Mesendoderm (in vitro differentiated cells): ENCODE measurements at regions not wholly inside any gene's neighbourhood (a gene's known extent, or its start where the extent isn't known, plus 50 kb on each side); places are given as distances from the start of the nearest gene placed in this dataset.

ENCODE experiments used
- DNase-seq: peaks from one replicate; pipeline ENCODE4 v3.0.0; 2013
- H2AK5ac ChIP-seq: 2 replicates; pipeline ENCODE4 v1.6.1; 2013; ENCODE audit warnings: low read length, inconsistent platforms
- H2BK120ac ChIP-seq: 2 replicates; pipeline ENCODE4 v1.6.1; 2013; ENCODE audit warnings: low read depth, mild to moderate bottlenecking, low read length, moderate library complexity, mixed read lengths
- H2BK15ac ChIP-seq: replicated peaks from 2 replicates; pipeline ENCODE4 v1.6.1; 2013; ENCODE audit warnings: low read depth, mild to moderate bottlenecking, moderate library complexity
- H2BK5ac ChIP-seq: 2 replicates; pipeline ENCODE4 v1.6.1; 2013; ENCODE audit warnings: low read length, inconsistent platforms
- H3K18ac ChIP-seq: 2 replicates; pipeline ENCODE4 v1.6.1; 2013; ENCODE audit warnings: mild to moderate bottlenecking, low read length, mixed read lengths
- H3K23ac ChIP-seq: one replicate; pipeline ENCODE4 v1.6.1; 2013; ENCODE audit warnings: low read length
- H3K27ac ChIP-seq: 2 replicates; pipeline ENCODE4 v1.5.1; 2013; ENCODE audit warnings: low read depth, mild to moderate bottlenecking, inconsistent platforms, low read length, moderate library complexity
- H3K27me3 ChIP-seq: 2 replicates; pipeline ENCODE4 v1.6.1; 2013; ENCODE audit warnings: low read length, control low read depth, mild to moderate bottlenecking, inconsistent platforms; ENCODE audit not compliant: insufficient read depth, poor library complexity
- H3K36me3 ChIP-seq: 2 replicates; pipeline ENCODE4 v1.6.1; 2013; ENCODE audit warnings: low read length, inconsistent platforms; ENCODE audit not compliant: control insufficient read depth, insufficient read depth
- H3K4ac ChIP-seq: one replicate; pipeline ENCODE4 v1.6.1; 2013; ENCODE audit warnings: low read depth, mild to moderate bottlenecking, low read length, moderate library complexity
- H3K4me1 ChIP-seq: 2 replicates; pipeline ENCODE4 v1.6.1; 2013; ENCODE audit warnings: low read depth, low read length, inconsistent platforms; ENCODE audit not compliant: control insufficient read depth
- H3K4me2 ChIP-seq: 2 replicates; pipeline ENCODE4 v1.6.1; 2013; ENCODE audit warnings: low read length
- H3K4me3 ChIP-seq: 2 replicates; pipeline ENCODE4 v1.5.1; 2013; ENCODE audit warnings: mild to moderate bottlenecking, low read length
- H3K56ac ChIP-seq: one replicate; pipeline ENCODE4 v1.6.1; 2013; ENCODE audit warnings: low read length
- H3K79me1 ChIP-seq: 2 replicates; pipeline ENCODE4 v1.6.1; 2013; ENCODE audit warnings: low read length, inconsistent platforms
- H3K79me2 ChIP-seq: 2 replicates; pipeline ENCODE4 v1.6.1; 2013; ENCODE audit warnings: mild to moderate bottlenecking, low read length; ENCODE audit not compliant: control insufficient read depth, insufficient read depth
- H3K9ac ChIP-seq: 2 replicates; pipeline ENCODE4 v1.6.1; 2013; ENCODE audit warnings: low read length, inconsistent platforms
- H4K5ac ChIP-seq: one replicate; pipeline ENCODE4 v1.6.1; 2013; ENCODE audit warnings: low read length
- H4K8ac ChIP-seq: one replicate; pipeline ENCODE4 v1.6.1; 2013; ENCODE audit warnings: low read depth, mild to moderate bottlenecking, control low read depth, low read length, moderate library complexity
- WGBS: extraction: QIAGEN DNeasy Blood & Tissue Kit; methylation state at CpG from one replicate; pipeline ENCODE4 v1.1.7; 2013; ENCODE audit warnings: low lambda C conversion rate, missing lambda C conversion rate; ENCODE audit not compliant: insufficient coverage; ENCODE audit errors: extremely low coverage; 5-methylcytosine and 5-hydroxymethylcytosine counted together

DNA sequence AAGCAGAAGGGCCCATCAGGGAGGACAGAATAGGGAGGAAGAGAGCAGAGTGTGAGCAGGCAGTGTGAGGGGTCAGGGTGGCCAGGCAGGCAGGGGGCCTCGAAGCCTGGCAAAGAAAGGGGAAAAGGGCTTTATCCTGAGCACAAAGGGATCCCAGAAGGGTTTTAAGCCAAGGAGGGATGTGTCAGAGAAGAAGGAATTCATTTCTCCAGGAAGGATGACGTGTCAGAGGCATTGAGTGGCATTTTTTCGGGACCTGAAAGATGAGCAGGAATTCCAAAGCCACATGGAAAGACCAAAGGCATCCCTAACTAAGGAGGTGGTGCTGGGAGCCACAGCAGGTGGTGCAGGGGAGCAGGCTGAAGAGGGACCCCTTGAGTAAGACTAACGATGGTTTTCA, 132.1 kb downstream of the DICER1 start:
- H3K4me1 ChIP-seq: no peaks in the 10 kb centered on the region
- no peak for DNase-seq
- H3K36me3 ChIP-seq: no peaks in the 10 kb centered on the region
- no peak overlapping the region for H3K4me2 ChIP-seq
- H3K56ac ChIP-seq: no peak overlapping the region
- H3K79me2 ChIP-seq: no peaks in the 10 kb centered on the region
- no peaks in the 10 kb centered on the region for H3K27me3 ChIP-seq
- no peak overlapping the region for H3K9ac ChIP-seq
- H4K8ac ChIP-seq: no peak overlapping the region
- no peak overlapping the region for H3K18ac ChIP-seq
- H3K27ac ChIP-seq: no peak overlapping the region
- H2BK5ac ChIP-seq: no peak overlapping the region
- no peak overlapping the region for H3K4ac ChIP-seq
- no peaks in the 10 kb centered on the region for H3K79me1 ChIP-seq
- no peak overlapping the region for H4K5ac ChIP-seq
- no peak overlapping the region for H3K4me3 ChIP-seq
- no peak overlapping the region for H2AK5ac ChIP-seq
- no CpG with 5 or more reads among the region's 4 CpGs for WGBS
- no peak overlapping the region for H2BK120ac ChIP-seq
- no peak overlapping the region for H3K23ac ChIP-seq
- H2BK15ac ChIP-seq: no peak overlapping the region

DNA sequence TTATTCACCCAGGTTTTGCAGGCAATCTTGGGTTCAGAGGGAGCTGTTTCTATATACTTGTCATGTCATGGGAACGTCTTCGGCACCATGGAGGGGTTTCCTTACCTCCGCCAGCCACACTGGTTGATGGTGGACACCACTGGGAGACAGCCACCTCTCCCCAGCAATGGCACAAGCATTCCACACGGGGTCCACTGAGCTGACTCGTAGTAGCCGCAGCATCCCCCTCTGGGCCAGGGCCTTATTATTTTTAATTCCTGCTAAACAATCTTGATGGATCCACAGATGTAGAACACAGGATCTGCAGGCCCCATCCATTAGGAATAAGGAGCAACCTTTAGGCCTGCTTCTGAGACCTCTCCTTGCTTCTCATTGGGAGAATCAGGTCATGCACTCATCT, 132.9 kb downstream of the DICER1 start:
- no peaks in the 10 kb centered on the region for H3K36me3 ChIP-seq
- no peak overlapping the region for H3K4me2 ChIP-seq
- H4K8ac ChIP-seq: no peak overlapping the region
- no peak overlapping the region for H2BK5ac ChIP-seq
- H2BK15ac ChIP-seq: no peak overlapping the region
- WGBS: no CpG with 5 or more reads among the region's 6 CpGs
- H3K79me1 ChIP-seq: no peaks in the 10 kb centered on the region
- H3K27me3 ChIP-seq: no peaks in the 10 kb centered on the region
- H3K56ac ChIP-seq: no peak overlapping the region
- no peak overlapping the region for H4K5ac ChIP-seq
- H2BK120ac ChIP-seq: no peak overlapping the region
- no peak overlapping the region for H3K9ac ChIP-seq
- H3K4me1 ChIP-seq: no peaks in the 10 kb centered on the region
- no peak overlapping the region for H3K4me3 ChIP-seq
- no peak overlapping the region for H3K23ac ChIP-seq
- H3K27ac ChIP-seq: no peak overlapping the region
- H2AK5ac ChIP-seq: no peak overlapping the region
- no peaks in the 10 kb centered on the region for H3K79me2 ChIP-seq
- H3K4ac ChIP-seq: no peak overlapping the region
- no peak overlapping the region for H3K18ac ChIP-seq
- no peak for DNase-seq

DNA sequence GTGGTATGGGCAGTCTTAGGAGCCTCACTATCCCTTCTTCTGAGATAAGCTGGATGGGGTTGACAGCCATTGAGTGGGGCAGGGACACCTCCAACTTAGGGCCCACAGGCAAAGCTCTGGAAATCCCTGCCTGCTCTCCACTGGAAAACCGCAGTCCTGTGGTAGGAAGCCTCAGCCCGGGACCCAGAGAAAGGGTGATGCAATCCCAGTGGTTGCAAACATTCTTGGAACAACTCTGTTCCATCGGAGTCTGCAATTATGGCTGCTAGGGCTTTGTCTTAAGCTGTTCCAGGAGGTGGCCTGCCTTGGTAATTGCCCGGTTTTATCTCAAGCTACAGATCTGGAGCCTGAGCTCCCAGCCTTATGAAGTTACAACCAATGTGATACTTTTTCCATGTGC, 133.4 kb downstream of the DICER1 start:
- no peak overlapping the region for H3K27ac ChIP-seq
- H3K4ac ChIP-seq: no peak overlapping the region
- H3K23ac ChIP-seq: no peak overlapping the region
- H2BK5ac ChIP-seq: no peak overlapping the region
- H3K4me2 ChIP-seq: no peak overlapping the region
- no peak for DNase-seq
- no peak overlapping the region for H2BK120ac ChIP-seq
- no peak overlapping the region for H2BK15ac ChIP-seq
- no peaks in the 10 kb centered on the region for H3K79me2 ChIP-seq
- no peak overlapping the region for H4K5ac ChIP-seq
- H3K36me3 ChIP-seq: no peaks in the 10 kb centered on the region
- H3K79me1 ChIP-seq: no peaks in the 10 kb centered on the region
- H3K4me1 ChIP-seq: no peaks in the 10 kb centered on the region
- no peak overlapping the region for H3K4me3 ChIP-seq
- no peaks in the 10 kb centered on the region for H3K27me3 ChIP-seq
- WGBS: no CpG with 5 or more reads among the region's 4 CpGs
- no peak overlapping the region for H3K9ac ChIP-seq
- no peak overlapping the region for H3K18ac ChIP-seq
- H3K56ac ChIP-seq: no peak overlapping the region
- H4K8ac ChIP-seq: no peak overlapping the region
- H2AK5ac ChIP-seq: no peak overlapping the region

DNA sequence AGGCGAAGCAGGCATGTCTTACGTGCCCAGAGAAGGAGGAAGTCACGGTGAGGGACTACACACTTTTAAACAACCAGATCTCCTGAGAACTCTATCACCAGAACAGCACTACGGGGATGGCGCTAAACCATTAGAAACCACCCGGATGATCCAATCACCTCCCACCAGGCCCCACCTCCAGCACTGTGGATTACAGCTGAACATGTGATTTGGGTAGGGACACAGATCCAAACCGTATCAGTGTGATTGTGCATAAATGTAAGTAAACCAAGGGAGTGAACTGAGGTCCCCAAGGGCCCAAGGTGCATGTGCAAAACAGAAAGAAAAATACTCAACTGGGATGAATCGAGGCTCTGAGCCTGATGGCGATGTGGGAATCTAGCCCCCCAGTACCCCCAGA, 134.2 kb downstream of the DICER1 start:
- no peaks in the 10 kb centered on the region for H3K79me1 ChIP-seq
- WGBS: no CpG with 5 or more reads among the region's 9 CpGs
- DNase-seq: no peak
- H3K18ac ChIP-seq: no peak overlapping the region
- no peak overlapping the region for H3K4me2 ChIP-seq
- no peak overlapping the region for H2AK5ac ChIP-seq
- H3K27ac ChIP-seq: no peak overlapping the region
- no peaks in the 10 kb centered on the region for H3K36me3 ChIP-seq
- no peak overlapping the region for H4K8ac ChIP-seq
- no peaks in the 10 kb centered on the region for H3K79me2 ChIP-seq
- H2BK5ac ChIP-seq: no peak overlapping the region
- H2BK15ac ChIP-seq: no peak overlapping the region
- no peaks in the 10 kb centered on the region for H3K27me3 ChIP-seq
- H3K4me3 ChIP-seq: no peak overlapping the region
- no peak overlapping the region for H3K56ac ChIP-seq
- no peak overlapping the region for H3K4ac ChIP-seq
- H3K4me1 ChIP-seq: no peaks in the 10 kb centered on the region
- H4K5ac ChIP-seq: no peak overlapping the region
- H2BK120ac ChIP-seq: no peak overlapping the region
- no peak overlapping the region for H3K9ac ChIP-seq
- no peak overlapping the region for H3K23ac ChIP-seq

DNA sequence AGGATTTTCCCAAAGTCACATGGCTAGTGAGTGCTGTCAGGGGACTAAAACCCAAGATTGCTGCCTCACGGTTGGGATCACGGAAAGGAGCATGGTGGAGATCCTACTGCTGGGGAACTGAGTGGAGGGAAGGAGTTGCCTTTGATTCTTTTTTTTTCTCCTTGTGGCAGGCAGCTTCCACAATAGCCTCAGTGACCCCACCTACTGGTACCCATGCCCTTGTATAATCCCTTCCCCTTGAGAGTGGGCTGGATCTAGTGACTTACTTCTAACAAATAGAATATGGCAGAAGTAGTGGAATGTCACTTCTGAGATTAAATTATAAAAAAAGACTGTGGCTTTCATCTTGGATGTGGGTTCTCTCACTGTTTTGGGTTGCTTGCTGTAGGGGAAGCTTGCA, 135.7 kb downstream of the DICER1 start:
- Histone ChIP-seq H3K56ac (peak overlapping the region; percentile 31), H2BK5ac (no peak overlapping the region), H4K8ac (no peak overlapping the region), H2AK5ac (no peak overlapping the region), H3K18ac (no peak overlapping the region), H3K27ac (no peak overlapping the region), H3K4me2 (no peak overlapping the region), H3K79me1 (no peaks in the 10 kb centered on the region), H3K9ac (no peak overlapping the region), H3K4ac (no peak overlapping the region), H3K27me3 (no peaks in the 10 kb centered on the region), H2BK120ac (no peak overlapping the region), H4K5ac (no peak overlapping the region), H2BK15ac (no peak overlapping the region), H3K4me3 (no peak overlapping the region), H3K4me1 (no peaks in the 10 kb centered on the region), H3K79me2 (no peaks in the 10 kb centered on the region), H3K36me3 (no peaks in the 10 kb centered on the region), H3K23ac (no peak overlapping the region)
- WGBS: no CpG with 5 or more reads among the region's 2 CpGs
- peak; percentile 60 for DNase-seq

DNA sequence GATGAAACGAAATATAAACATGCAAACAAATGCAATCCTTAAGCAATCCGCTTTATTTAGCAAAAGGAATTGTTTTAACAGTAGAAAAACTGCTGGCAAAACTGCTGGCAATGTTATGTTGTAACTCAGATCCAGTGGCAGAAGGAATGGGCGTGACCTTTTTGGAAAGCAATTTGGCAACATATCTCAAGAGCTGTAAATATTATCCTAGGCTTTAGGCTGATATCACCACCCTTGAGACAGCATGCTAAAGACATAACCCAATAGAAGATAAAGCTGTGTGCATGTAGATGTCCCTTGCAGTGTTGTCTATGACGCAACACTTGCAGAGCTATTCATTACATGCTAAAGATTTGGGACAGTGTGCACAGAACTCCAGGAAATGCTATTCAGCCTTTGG, 138.5 kb downstream of the DICER1 start:
- Histone ChIP-seq H3K18ac (no peak overlapping the region), H3K4me3 (no peak overlapping the region), H3K9ac (no peak overlapping the region), H3K36me3 (no peaks in the 10 kb centered on the region), H3K56ac (no peak overlapping the region), H3K4me2 (no peak overlapping the region), H3K79me1 (no peaks in the 10 kb centered on the region), H3K27ac (no peak overlapping the region), H3K27me3 (no peaks in the 10 kb centered on the region), H4K8ac (no peak overlapping the region), H2BK120ac (no peak overlapping the region), H4K5ac (no peak overlapping the region), H2BK5ac (no peak overlapping the region), H3K23ac (no peak overlapping the region), H3K79me2 (no peaks in the 10 kb centered on the region), H2AK5ac (no peak overlapping the region), H3K4me1 (no peaks in the 10 kb centered on the region), H2BK15ac (no peak overlapping the region), H3K4ac (no peak overlapping the region)
- WGBS: no CpG with 5 or more reads among the region's 4 CpGs
- no peak for DNase-seq
